HCT116 (cell line): ENCODE measurements at regions not wholly inside any gene's neighbourhood (a gene's known extent, or its start where the extent isn't known, plus 50 kb on each side); places are given as distances from the start of the nearest gene placed in this dataset.

Experiments
- ATAC-seq: fragments of 200-7000 bp; cut with Tn5 transposase; 2 replicates; pipeline ENCODE4 v1.9.1; 2020; ENCODE audit warnings: mild to moderate bottlenecking, moderate library complexity
- BruUV-seq: library from RNA; stranded (reverse); fragments of 400-500 nt; replicated peaks from 2 replicates; lab custom pipeline; 2021; lab: Mats Ljungman, UMichigan
- CTCF ChIA-PET: fragments of 300-600 bp; sonication (Branson Sonifier 250); formaldehyde crosslinking; loops from one replicate; lab custom pipeline; 2021; ENCODE audit warnings: antibody characterized with exemption; lab: Charles Lee
- POLR2A ChIA-PET: fragments of 300-600, 350-600 bp; sonication (Branson Sonifier 250); formaldehyde crosslinking; loops from one replicate; lab custom pipeline; 2021; ENCODE audit warnings: antibody characterized with exemption; lab: Charles Lee
- RAD21 ChIA-PET, 2 experiments: fragments of 300-600 bp; sonication (Branson Sonifier 250); formaldehyde crosslinking; loops; one replicate each; lab custom pipeline; 2023; ENCODE audit warnings: low total read pairs in 2 of 2; ENCODE audit not compliant: uncharacterized antibody in 2 of 2, unreplicated experiment in 2 of 2, low non-redundant PET in 1 of 2; lab: Charles Lee
- DNase-seq: peaks from one replicate; pipeline ENCODE4 v3.0.0-alpha.2; 2010; ENCODE audit warnings: low read depth, low spot score
- H2AFZ ChIP-seq: fragments of 200-600 bp; shearing (Covaris generic), sonication (generic); 2 replicates; pipeline ENCODE4 v1.6.1; 2017; ENCODE audit warnings: low read depth, mixed run types, mixed read lengths, antibody characterized with exemption, low read length; ENCODE audit not compliant: poor library complexity, severe bottlenecking
- H3K27ac ChIP-seq: 2 replicates; pipeline ENCODE4 v1.5.1; 2012; ENCODE audit warnings: low read depth, low read length
- H3K27me3 ChIP-seq: fragments of 200-600 bp; sonication (generic); 2 replicates; pipeline ENCODE4 v1.6.1; 2016; ENCODE audit warnings: mixed run types, low read length, mixed read lengths; ENCODE audit not compliant: insufficient read depth
- H3K36me3 ChIP-seq, 2 experiments: fragments of 200-500 bp in 1 of 2; fragments of 200-600 bp in 1 of 2; sonication (Bioruptor generic) in 1 of 2; sonication (generic) in 1 of 2; 2 replicates each; pipeline versions ENCODE4 v1.5.1 to v1.6.1; 2014 to 2016; ENCODE audit warnings: low read length in 2 of 2, inconsistent platforms in 1 of 2, mixed read lengths in 1 of 2, mixed run types in 1 of 2; ENCODE audit not compliant: insufficient read depth in 2 of 2, control insufficient read depth in 1 of 2
- H3K4me1 ChIP-seq, 2 experiments: fragments of 200-600 bp in 1 of 2; sonication (generic) in 1 of 2; 2 replicates each; pipeline versions ENCODE4 v1.5.1 to v1.6.1; 2012 to 2017; ENCODE audit warnings: low read length in 2 of 2, inconsistent platforms in 1 of 2, mild to moderate bottlenecking in 1 of 2, mixed read lengths in 1 of 2, mixed run types in 1 of 2, moderate library complexity in 1 of 2; ENCODE audit not compliant: insufficient read depth in 2 of 2, control insufficient read depth in 1 of 2
- H3K4me2 ChIP-seq: fragments of 200-600 bp; sonication (generic); 2 replicates; pipeline ENCODE4 v1.6.1; 2017; ENCODE audit warnings: mixed run types, low read length, mixed read lengths
- H3K4me3 ChIP-seq, 2 experiments: fragments of 200-600 bp in 1 of 2; sonication (generic) in 1 of 2; replicated peaks in 1 of 2; 2 replicates each; pipeline ENCODE4 v1.5.1; 2011 to 2016; ENCODE audit warnings: low read length in 2 of 2, control low read depth in 1 of 2, low read depth in 1 of 2, mild to moderate bottlenecking in 1 of 2, mixed read lengths in 1 of 2, mixed run types in 1 of 2
- H3K79me2 ChIP-seq: fragments of 200-600 bp; sonication (generic); 2 replicates; pipeline ENCODE4 v1.6.1; 2017; ENCODE audit warnings: mild to moderate bottlenecking, mixed run types, low read length, moderate library complexity, mixed read lengths; ENCODE audit not compliant: insufficient read depth
- H3K9ac ChIP-seq: fragments of 200-600 bp; sonication (generic); 2 replicates; pipeline ENCODE4 v1.6.1; 2016; ENCODE audit warnings: low read length, mixed read lengths
- H3K9me2 ChIP-seq: fragments of 200-600 bp; sonication (generic), shearing (Covaris generic); 2 replicates; pipeline ENCODE4 v1.6.1; 2017; ENCODE audit warnings: mixed run types, mild to moderate bottlenecking, moderate library complexity; ENCODE audit not compliant: insufficient read depth
- H3K9me3 ChIP-seq, 2 experiments: fragments of 200-500 bp in 1 of 2; fragments of 200-600 bp in 1 of 2; sonication (Bioruptor generic) in 1 of 2; sonication (generic) in 1 of 2; 2 replicates each; pipeline ENCODE4 v1.6.1; 2014 to 2017; ENCODE audit warnings: low read length in 2 of 2, mixed read lengths in 2 of 2, inconsistent platforms in 1 of 2, low read depth in 1 of 2, mild to moderate bottlenecking in 1 of 2, mixed run types in 1 of 2, moderate library complexity in 1 of 2; ENCODE audit not compliant: control insufficient read depth in 1 of 2, insufficient read depth in 1 of 2
- H4K20me1 ChIP-seq: fragments of 200-600 bp; sonication (generic), shearing (Covaris generic); 2 replicates; pipeline ENCODE4 v1.6.1; 2017; ENCODE audit warnings: mixed run types, mild to moderate bottlenecking, moderate library complexity; ENCODE audit not compliant: insufficient read depth
- CTCF ChIP-seq, 3 experiments: fragments of 200-600 bp in 1 of 3; sonication (generic) in 1 of 3; IDR thresholded peaks in 2 of 3; conservative IDR thresholded peaks in 1 of 3; 2 replicates each; pipeline ENCODE4 v1.5.1; 2012 to 2017; ENCODE audit warnings: low read depth in 2 of 3, low read length in 2 of 3, antibody characterized with exemption in 1 of 3, borderline replicate concordance in 1 of 3, control low read depth in 1 of 3, mild to moderate bottlenecking in 1 of 3, mixed read lengths in 1 of 3, mixed run types in 1 of 3, moderate library complexity in 1 of 3; ENCODE audit not compliant: insufficient read depth in 1 of 3
- EGR1 ChIP-seq: IDR thresholded peaks from 2 replicates; pipeline ENCODE4 v1.6.1; 2012; ENCODE audit warnings: low read depth
- EZH2 ChIP-seq: fragments of 200-600 bp; sonication (generic); IDR thresholded peaks from 2 replicates; pipeline ENCODE4 v1.6.1; 2017; ENCODE audit warnings: antibody characterized with exemption, mixed run types
- FOSL1 ChIP-seq: IDR thresholded peaks from 2 replicates; pipeline ENCODE4 v1.6.1; 2012; ENCODE audit warnings: low read depth
- JUND ChIP-seq: IDR thresholded peaks from 2 replicates; pipeline ENCODE4 v1.6.1; 2012
- RAD21 ChIP-seq: IDR thresholded peaks from 2 replicates; pipeline ENCODE4 v1.6.1; 2012; ENCODE audit warnings: low read depth, mild to moderate bottlenecking
- SIN3A ChIP-seq: IDR thresholded peaks from 2 replicates; pipeline ENCODE4 v1.6.1; 2012; ENCODE audit warnings: low read depth
- SRF ChIP-seq: IDR thresholded peaks from 2 replicates; pipeline ENCODE4 v1.6.1; 2012; ENCODE audit warnings: low read depth
- intact Hi-C: fragments of 100-400 bp; cut with micrococcal nuclease; formaldehyde crosslinking; loops from 2 replicates; pipeline ENCODE4 v1.10.0; 2022
- TF ChIP-seq, protein P1 (sequence below): IDR thresholded peaks from 2 replicates; pipeline ENCODE4 v1.6.1; 2012; ENCODE audit warnings: low read depth

- RAD21 ChIA-PET: no interaction called here
- no peaks in the 10 kb centered on the region for H3K36me3 ChIP-seq
Measured at GRCh38 chr3:110858549-110858948, 213.1 kb upstream of the NECTIN3 start.

More at GRCh38 chr3:110858549-110858948, 213.1 kb upstream of the NECTIN3 start:
- Histone ChIP-seq H3K4me2 (no peak overlapping the region), H3K27ac (no peak overlapping the region), H3K27me3 (no peaks in the 10 kb centered on the region), H2AFZ (no peak overlapping the region), H3K4me1 (no peaks in the 10 kb centered on the region), H3K9ac (no peak overlapping the region), H3K9me3 (no peaks in the 10 kb centered on the region), H3K4me3 (no peak overlapping the region), H3K79me2 (no peaks in the 10 kb centered on the region), H3K9me2 (0 out of 2 replicates have a peak, but pooled peaks cover 3% of the 10 kb centered on the region), H4K20me1 (no peaks in the 10 kb centered on the region)
- no TSS peak for BruUV-seq
- DNase-seq: no peak
- no peak for TF ChIP-seq EGR1
- TF ChIP-seq CTCF (IDR thresholded peaks at IDR 0.05 in 2 of 3, conservative IDR thresholded peaks at IDR 0.05 in 1 of 3; ENCODE audit: borderline replicate concordance in 1 of 3, insufficient read depth in 1 of 3, low read depth in 2 of 3, low read length in 2 of 3): no peak
- no peak for TF ChIP-seq RAD21
- no peak for TF ChIP-seq JUND
- TF ChIP-seq EZH2: no peak
- no peak for TF ChIP-seq FOSL1
- TF ChIP-seq SIN3A: no peak
- TF ChIP-seq, protein P1, sequence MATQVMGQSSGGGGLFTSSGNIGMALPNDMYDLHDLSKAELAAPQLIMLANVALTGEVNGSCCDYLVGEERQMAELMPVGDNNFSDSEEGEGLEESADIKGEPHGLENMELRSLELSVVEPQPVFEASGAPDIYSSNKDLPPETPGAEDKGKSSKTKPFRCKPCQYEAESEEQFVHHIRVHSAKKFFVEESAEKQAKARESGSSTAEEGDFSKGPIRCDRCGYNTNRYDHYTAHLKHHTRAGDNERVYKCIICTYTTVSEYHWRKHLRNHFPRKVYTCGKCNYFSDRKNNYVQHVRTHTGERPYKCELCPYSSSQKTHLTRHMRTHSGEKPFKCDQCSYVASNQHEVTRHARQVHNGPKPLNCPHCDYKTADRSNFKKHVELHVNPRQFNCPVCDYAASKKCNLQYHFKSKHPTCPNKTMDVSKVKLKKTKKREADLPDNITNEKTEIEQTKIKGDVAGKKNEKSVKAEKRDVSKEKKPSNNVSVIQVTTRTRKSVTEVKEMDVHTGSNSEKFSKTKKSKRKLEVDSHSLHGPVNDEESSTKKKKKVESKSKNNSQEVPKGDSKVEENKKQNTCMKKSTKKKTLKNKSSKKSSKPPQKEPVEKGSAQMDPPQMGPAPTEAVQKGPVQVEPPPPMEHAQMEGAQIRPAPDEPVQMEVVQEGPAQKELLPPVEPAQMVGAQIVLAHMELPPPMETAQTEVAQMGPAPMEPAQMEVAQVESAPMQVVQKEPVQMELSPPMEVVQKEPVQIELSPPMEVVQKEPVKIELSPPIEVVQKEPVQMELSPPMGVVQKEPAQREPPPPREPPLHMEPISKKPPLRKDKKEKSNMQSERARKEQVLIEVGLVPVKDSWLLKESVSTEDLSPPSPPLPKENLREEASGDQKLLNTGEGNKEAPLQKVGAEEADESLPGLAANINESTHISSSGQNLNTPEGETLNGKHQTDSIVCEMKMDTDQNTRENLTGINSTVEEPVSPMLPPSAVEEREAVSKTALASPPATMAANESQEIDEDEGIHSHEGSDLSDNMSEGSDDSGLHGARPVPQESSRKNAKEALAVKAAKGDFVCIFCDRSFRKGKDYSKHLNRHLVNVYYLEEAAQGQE: no peak
- TF ChIP-seq SRF: no peak
- ATAC-seq: no peak
- CTCF ChIA-PET: no interaction called here
- intact Hi-C loops: no loop called here
- POLR2A ChIA-PET: no interaction called here
